Gastroesophageal sphincter (tissue), 2 donors: ENCODE measurements at regions not wholly inside any gene's neighbourhood (a gene's known extent, or its start where the extent isn't known, plus 50 kb on each side); places are given as distances from the start of the nearest gene placed in this dataset.

Source experiments
- POLR2A ChIP-seq, 2 donors: fragments of 450-650 bp; IDR thresholded peaks; one replicate each; pipeline ENCODE4 v1.6.1; 2017; ENCODE audit warnings: antibody characterized with exemption in 2 of 2, mild to moderate bottlenecking in 2 of 2, moderate library complexity in 1 of 2
- POLR2AphosphoS5 ChIP-seq: sonication (generic); formaldehyde crosslinking; IDR thresholded peaks from one replicate; pipeline ENCODE4 v1.6.1; 2017; ENCODE audit warnings: antibody characterized with exemption

GRCh38 chr3:30546934-30547333 lies 59.5 kb upstream of the TGFBR2 start:
- no peak for TF ChIP-seq POLR2AphosphoS5
- TF ChIP-seq POLR2A (IDR thresholded peaks at IDR 0.05), result no peak
